ENCODE measurements at regions not wholly inside any gene's neighbourhood (a gene's known extent, or its start where the extent isn't known, plus 50 kb on each side); places are given as distances from the start of the nearest gene placed in this dataset.

- TF ChIP-seq ARID4A (CRISPR knock-in tag; IDR thresholded peaks at IDR 0.05; ENCODE audit: borderline replicate concordance) (no peak), SOX5 (CRISPR knock-in tag; IDR thresholded peaks at IDR 0.05; ENCODE audit: borderline replicate concordance) (no peak), AGO2 (optimal IDR thresholded peaks at IDR 0.05; ENCODE audit: low read depth, low read length) (no peak), ZC3H4 (CRISPR knock-in tag; IDR thresholded peaks at IDR 0.05; ENCODE audit: borderline replicate concordance) (no peak), CBX2 (IDR thresholded peaks at IDR 0.05; ENCODE audit: low read depth, low read length) (no peak), CBX2 (CRISPR knock-in tag; IDR thresholded peaks at IDR 0.05; ENCODE audit: low read depth) (no peak), TCF7L2 (IDR thresholded peaks at IDR 0.05; ENCODE audit: low read depth, low read length) (no peak), FOXP1 (IDR thresholded peaks at IDR 0.05) (no peak), FOXP1 (CRISPR knock-in tag; IDR thresholded peaks at IDR 0.05) (no peak)
- TF ChIP-seq, protein P1, sequence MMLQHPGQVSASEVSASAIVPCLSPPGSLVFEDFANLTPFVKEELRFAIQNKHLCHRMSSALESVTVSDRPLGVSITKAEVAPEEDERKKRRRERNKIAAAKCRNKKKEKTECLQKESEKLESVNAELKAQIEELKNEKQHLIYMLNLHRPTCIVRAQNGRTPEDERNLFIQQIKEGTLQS (CRISPR knock-in tag; IDR thresholded peaks at IDR 0.05) = no peak
Observed at GRCh38 chr10:128527711-128528110, 401.5 kb upstream of the MKI67 start (continued).

- no peak overlapping the region for H3K27ac ChIP-seq (ENCODE audit: extremely low read length, insufficient read depth, low read length)
- no peaks in the 10 kb centered on the region for H4K20me1 ChIP-seq (ENCODE audit: insufficient read depth, low read length)
- ATAC-seq (no peak), DNase-seq (ENCODE audit: low spot score) (no peak), FAIRE-seq (no peak)
- no TSS peak for BruUV-seq (replicated peaks)
- ChIA-PET POLR2A (no interaction called here), CTCF (ENCODE audit: low intra/inter-chr PET ratio, low total read pairs) (no interaction called here)
- no peak overlapping the region for H3K4me2 ChIP-seq (ENCODE audit: low read depth, low read length)
- no peaks in the 10 kb centered on the region for H3K4me1 ChIP-seq (ENCODE audit: insufficient read depth, low read length)
- no peaks in the 10 kb centered on the region for H3K79me2 ChIP-seq (ENCODE audit: insufficient read depth, low read length)
- intact Hi-C loops (cut with micrococcal nuclease; ENCODE audit: unreplicated experiment) = no loop called here
- no peak overlapping the region for H2AFZ ChIP-seq (ENCODE audit: low read length)
- H3K36me3 ChIP-seq (replicated peaks in 1 of 2; ENCODE audit: control insufficient read depth in 1 of 2, insufficient read depth in 2 of 2, low read length in 2 of 2) = no peaks in the 10 kb centered on the region
- H3K9ac ChIP-seq (ENCODE audit: insufficient read depth, low read depth, low read length) = no peak overlapping the region
- WGBS (ENCODE audit: low lambda C conversion rate) = 22% methylated on average over 2 of the region's 2 CpGs
- in situ Hi-C loops (cut with HindIII; ENCODE audit: extremely low pct_ligation_motif_present, low pct_unique_long_range_greater_than_20kb) = loop anchor here (25.0 kb wide), 1 partner anchor 441 kb away; no protein-coding TSS in a partner anchor
- no peak overlapping the region for H3K4me3 ChIP-seq (replicated peaks in 1 of 3; ENCODE audit: insufficient read depth in 1 of 3, low read depth in 2 of 3, low read length in 3 of 3)
- no peaks in the 10 kb centered on the region for H3K9me3 ChIP-seq (ENCODE audit: low read length)
- peaks cover 3 to 53% of the 10 kb centered on the region in 2 experiments; a peak in 4 of 5 replicates for H3K27me3 ChIP-seq (ENCODE audit: control insufficient read depth in 1 of 2, insufficient read depth in 2 of 2, low read length in 2 of 2)
- TF ChIP-seq MTF1 (CRISPR knock-in tag; IDR thresholded peaks at IDR 0.05) (no peak), ELK4 (CRISPR knock-in tag; IDR thresholded peaks at IDR 0.05; ENCODE audit: borderline replicate concordance) (no peak), HOXA3 (CRISPR knock-in tag; IDR thresholded peaks at IDR 0.05) (no peak), ZBTB42 (CRISPR knock-in tag; IDR thresholded peaks at IDR 0.05) (no peak), ZNF724P (CRISPR knock-in tag; IDR thresholded peaks at IDR 0.05; ENCODE audit: borderline replicate concordance) (no peak), YY1 (IDR thresholded peaks at IDR 0.05; ENCODE audit: insufficient read depth, insufficient replicate concordance, low read depth, low read length) (no peak), ZSCAN21 (CRISPR knock-in tag; IDR thresholded peaks at IDR 0.05; ENCODE audit: borderline replicate concordance) (no peak), NFYC (CRISPR knock-in tag; IDR thresholded peaks at IDR 0.05) (no peak)
- TF ChIP-seq, protein P2, sequence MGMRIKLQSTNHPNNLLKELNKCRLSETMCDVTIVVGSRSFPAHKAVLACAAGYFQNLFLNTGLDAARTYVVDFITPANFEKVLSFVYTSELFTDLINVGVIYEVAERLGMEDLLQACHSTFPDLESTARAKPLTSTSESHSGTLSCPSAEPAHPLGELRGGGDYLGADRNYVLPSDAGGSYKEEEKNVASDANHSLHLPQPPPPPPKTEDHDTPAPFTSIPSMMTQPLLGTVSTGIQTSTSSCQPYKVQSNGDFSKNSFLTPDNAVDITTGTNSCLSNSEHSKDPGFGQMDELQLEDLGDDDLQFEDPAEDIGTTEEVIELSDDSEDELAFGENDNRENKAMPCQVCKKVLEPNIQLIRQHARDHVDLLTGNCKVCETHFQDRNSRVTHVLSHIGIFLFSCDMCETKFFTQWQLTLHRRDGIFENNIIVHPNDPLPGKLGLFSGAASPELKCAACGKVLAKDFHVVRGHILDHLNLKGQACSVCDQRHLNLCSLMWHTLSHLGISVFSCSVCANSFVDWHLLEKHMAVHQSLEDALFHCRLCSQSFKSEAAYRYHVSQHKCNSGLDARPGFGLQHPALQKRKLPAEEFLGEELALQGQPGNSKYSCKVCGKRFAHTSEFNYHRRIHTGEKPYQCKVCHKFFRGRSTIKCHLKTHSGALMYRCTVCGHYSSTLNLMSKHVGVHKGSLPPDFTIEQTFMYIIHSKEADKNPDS (CRISPR knock-in tag; IDR thresholded peaks at IDR 0.05) = no peak
Observed at GRCh38 chr10:128528167-128528566, 401.9 kb upstream of the MKI67 start.

Measured in HepG2 (cell line).